ENCODE measurements at regions not wholly inside any gene's neighbourhood (a gene's known extent, or its start where the extent isn't known, plus 50 kb on each side); places are given as distances from the start of the nearest gene placed in this dataset.

GRCh38 chr9:95605816-95606488, 89.2 kb upstream of the PTCH1 start:
- TF ChIP-seq EZH2 (IDR thresholded peaks at IDR 0.05; ENCODE audit: borderline replicate concordance, low read depth, low read length, poor library complexity, severe bottlenecking) (no peak), CTCF (conservative IDR thresholded peaks at IDR 0.05; ENCODE audit: low read depth, low read length) (no peak)

Measured in A673 (cell line).